Testis (tissue), 2 donors: ENCODE measurements at regions not wholly inside any gene's neighbourhood (a gene's known extent, or its start where the extent isn't known, plus 50 kb on each side); places are given as distances from the start of the nearest gene placed in this dataset.

ENCODE experiments used
- DNase-seq: peaks from one replicate; pipeline ENCODE4 v3.0.0-alpha.2; 2019
- H3K27ac ChIP-seq, 2 donors: fragments of 200-600 bp; sonication (generic); one replicate each; pipeline ENCODE4 v1.5.1; 2019
- H3K27me3 ChIP-seq: fragments of 200-600 bp; sonication (generic); one replicate; pipeline ENCODE4 v1.5.1; 2019
- H3K36me3 ChIP-seq: fragments of 200-600 bp; sonication (generic); one replicate; pipeline ENCODE4 v1.5.1; 2017; ENCODE audit warnings: low read depth; ENCODE audit errors: missing control alignments
- H3K4me1 ChIP-seq: fragments of 200-600 bp; sonication (generic); one replicate; pipeline ENCODE4 v1.5.1; 2019
- H3K4me3 ChIP-seq, 2 donors: fragments of 200-600 bp; sonication (generic); one replicate each; pipeline ENCODE4 v1.5.1; 2017 to 2019
- H3K9me3 ChIP-seq: fragments of 200-600 bp; sonication (generic); one replicate; pipeline ENCODE4 v1.5.1; 2017
- POLR2A ChIP-seq: fragments of 450-650 bp; IDR thresholded peaks from one replicate; pipeline ENCODE4 v1.6.1; 2017; ENCODE audit warnings: antibody characterized with exemption, mild to moderate bottlenecking, moderate library complexity
- WGBS, 2 donors: methylation state at CpG; one replicate each; pipeline ENCODE4 v1.1.5; 2018; 5-methylcytosine and 5-hydroxymethylcytosine counted together
- intact Hi-C: fragments of 100-400 bp; cut with DNase I; formaldehyde crosslinking; loops from one replicate; pipeline ENCODE4 v1.15.1; 2023; ENCODE audit warnings: low total_unique reads
- TF ChIP-seq, protein P1 (sequence below), 3 experiments: fragments of 450-650 bp in 2 of 3; fragments of 200-600 bp in 1 of 3; sonication (generic) in 1 of 3; IDR thresholded peaks; one replicate each; pipeline ENCODE4 v1.5.1; 2016 to 2019; ENCODE audit warnings: antibody characterized with exemption in 3 of 3, mild to moderate bottlenecking in 2 of 3, moderate library complexity in 1 of 3

DNA sequence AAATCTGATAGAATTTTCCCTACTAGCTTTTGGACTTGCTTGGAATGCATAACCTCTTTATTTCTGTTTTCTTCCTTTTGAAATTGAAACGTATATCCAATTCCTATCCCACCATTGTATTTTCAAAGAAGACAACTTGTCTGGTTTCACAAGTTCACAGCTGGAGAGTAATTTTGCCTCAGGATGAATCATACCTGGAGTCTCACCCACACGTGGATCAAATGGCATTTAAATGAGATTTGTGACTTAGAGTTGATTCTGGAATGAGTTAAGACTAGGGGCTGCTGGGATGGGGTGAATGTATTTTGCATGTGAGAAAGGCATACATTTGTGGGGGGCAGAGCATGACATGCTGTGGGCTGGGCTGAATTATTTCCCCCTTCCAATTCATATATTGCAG, 516.5 kb upstream of the MGAT4C start:
- DNase-seq, result no peak
- Histone ChIP-seq H3K27me3 (no peaks in the 10 kb centered on the region), H3K36me3 (no peaks in the 10 kb centered on the region), H3K4me3 (no peak overlapping the region), H3K4me1 (no peaks in the 10 kb centered on the region), H3K27ac (no peak overlapping the region), H3K9me3 (no peaks in the 10 kb centered on the region)
- TF ChIP-seq, protein P1, sequence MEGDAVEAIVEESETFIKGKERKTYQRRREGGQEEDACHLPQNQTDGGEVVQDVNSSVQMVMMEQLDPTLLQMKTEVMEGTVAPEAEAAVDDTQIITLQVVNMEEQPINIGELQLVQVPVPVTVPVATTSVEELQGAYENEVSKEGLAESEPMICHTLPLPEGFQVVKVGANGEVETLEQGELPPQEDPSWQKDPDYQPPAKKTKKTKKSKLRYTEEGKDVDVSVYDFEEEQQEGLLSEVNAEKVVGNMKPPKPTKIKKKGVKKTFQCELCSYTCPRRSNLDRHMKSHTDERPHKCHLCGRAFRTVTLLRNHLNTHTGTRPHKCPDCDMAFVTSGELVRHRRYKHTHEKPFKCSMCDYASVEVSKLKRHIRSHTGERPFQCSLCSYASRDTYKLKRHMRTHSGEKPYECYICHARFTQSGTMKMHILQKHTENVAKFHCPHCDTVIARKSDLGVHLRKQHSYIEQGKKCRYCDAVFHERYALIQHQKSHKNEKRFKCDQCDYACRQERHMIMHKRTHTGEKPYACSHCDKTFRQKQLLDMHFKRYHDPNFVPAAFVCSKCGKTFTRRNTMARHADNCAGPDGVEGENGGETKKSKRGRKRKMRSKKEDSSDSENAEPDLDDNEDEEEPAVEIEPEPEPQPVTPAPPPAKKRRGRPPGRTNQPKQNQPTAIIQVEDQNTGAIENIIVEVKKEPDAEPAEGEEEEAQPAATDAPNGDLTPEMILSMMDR (IDR thresholded peaks at IDR 0.05), result no peak
- no peak for TF ChIP-seq POLR2A
- intact Hi-C loops, result no loop called here
- WGBS, 2 donors, result 82 to 91% methylated on average over 2 of the region's 2 CpGs

DNA sequence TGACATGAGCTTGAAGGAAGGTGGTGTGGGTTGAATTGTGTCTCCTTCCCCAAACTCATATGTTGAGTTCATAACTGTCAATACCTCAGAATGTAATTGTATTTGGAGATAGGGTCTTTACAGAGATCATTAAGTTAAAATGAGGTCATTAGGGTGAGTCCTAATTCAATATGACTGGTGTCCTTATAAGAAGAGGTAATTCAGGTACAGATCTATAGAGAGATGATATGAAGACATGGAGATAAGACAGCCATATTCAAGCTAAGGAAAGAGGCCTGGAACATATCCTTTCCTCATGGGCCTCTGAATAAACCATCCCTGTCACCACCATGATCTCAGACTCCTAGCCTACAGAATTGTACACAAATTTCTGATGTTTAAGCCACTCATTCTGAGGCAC, 514.7 kb upstream of the MGAT4C start:
- H3K9me3 ChIP-seq, result no peaks in the 10 kb centered on the region
- no peak for TF ChIP-seq POLR2A

GRCh38 chr12:86748894-86749293, 492.7 kb upstream of the MGAT4C start:
- Histone ChIP-seq H3K9me3 (no peaks in the 10 kb centered on the region), H3K36me3 (no peaks in the 10 kb centered on the region), H3K27ac (no peak overlapping the region), H3K4me1 (no peaks in the 10 kb centered on the region), H3K4me3 (no peak overlapping the region), H3K27me3 (no peaks in the 10 kb centered on the region)
- TF ChIP-seq, protein P1 (IDR thresholded peaks at IDR 0.05), result no peak
- no peak for TF ChIP-seq POLR2A
- intact Hi-C loops, result no loop called here
- WGBS, 2 donors, result 63 to 79% methylated on average over 2 of the region's 2 CpGs
- no peak for DNase-seq

More for the DNA sequence above, 514.7 kb upstream of the MGAT4C start:
- no peak for DNase-seq
- H3K4me3 ChIP-seq, result no peak overlapping the region
- no peak overlapping the region for H3K27ac ChIP-seq
- intact Hi-C loops, result no loop called here
- no peaks in the 10 kb centered on the region for H3K36me3 ChIP-seq
- no peaks in the 10 kb centered on the region for H3K4me1 ChIP-seq
- H3K27me3 ChIP-seq, result no peaks in the 10 kb centered on the region

DNA sequence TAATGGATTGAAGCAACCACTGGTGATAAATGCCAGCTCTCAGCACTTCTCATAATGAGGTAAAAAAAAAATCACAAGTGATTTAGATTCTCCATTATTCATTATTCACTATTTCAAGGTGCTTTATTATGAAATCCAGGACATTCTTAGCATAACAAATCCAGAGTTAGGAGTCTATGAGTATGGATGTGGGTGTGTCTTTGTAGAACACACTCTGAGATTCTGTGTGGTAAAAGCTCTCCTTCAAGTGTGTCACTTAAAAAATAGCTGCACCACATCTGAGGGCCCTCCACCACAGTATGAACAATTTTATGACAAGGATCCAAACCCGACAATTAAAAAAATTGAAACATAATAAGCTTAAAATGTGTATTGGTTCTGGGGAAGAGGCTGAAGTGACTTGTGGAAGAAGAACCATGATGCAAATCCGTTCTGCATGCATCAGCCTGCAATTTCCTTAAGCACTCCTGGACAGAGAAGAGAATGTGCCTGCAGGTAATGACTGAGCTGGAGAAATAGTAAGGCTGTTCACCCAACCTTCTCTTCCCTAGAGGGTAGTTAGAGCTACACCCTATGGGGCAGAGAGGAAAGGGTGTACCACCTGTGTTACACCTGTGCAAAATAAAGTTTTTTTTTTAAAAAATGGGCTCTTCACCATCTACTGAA, 488.5 kb upstream of the MGAT4C start:
- intact Hi-C loops, result no loop called here
- H3K36me3 ChIP-seq, result no peaks in the 10 kb centered on the region
- H3K4me3 ChIP-seq, result no peak overlapping the region
- no peak overlapping the region for H3K27ac ChIP-seq
- H3K4me1 ChIP-seq, result no peaks in the 10 kb centered on the region
- 84 to 96% methylated on average over 2 of the region's 2 CpGs for WGBS, 2 donors
- H3K27me3 ChIP-seq, result no peaks in the 10 kb centered on the region
- TF ChIP-seq, protein P1 (IDR thresholded peaks at IDR 0.05), result no peak
- TF ChIP-seq POLR2A, result no peak
- no peak for DNase-seq
- H3K9me3 ChIP-seq, result no peaks in the 10 kb centered on the region

GRCh38 chr12:86743875-86744536, 487.8 kb upstream of the MGAT4C start:
- Histone ChIP-seq H3K4me1 (no peaks in the 10 kb centered on the region), H3K9me3 (no peaks in the 10 kb centered on the region), H3K36me3 (no peaks in the 10 kb centered on the region), H3K27me3 (no peaks in the 10 kb centered on the region), H3K27ac (no peak overlapping the region), H3K4me3 (no peak overlapping the region)
- intact Hi-C loops, result no loop called here
- WGBS, 2 donors, result 75% methylated on average over 5 of the region's 5 CpGs
- TF ChIP-seq POLR2A, result no peak
- TF ChIP-seq, protein P1 (IDR thresholded peaks at IDR 0.05), result no peak
- DNase-seq, result no peak
